Gastrocnemius medialis (tissue), 4 donors: ENCODE measurements at regions not wholly inside any gene's neighbourhood (a gene's known extent, or its start where the extent isn't known, plus 50 kb on each side); places are given as distances from the start of the nearest gene placed in this dataset.

Experiments
- POLR2A ChIP-seq, 2 donors: fragments of 450-650 bp; IDR thresholded peaks; one replicate each; pipeline ENCODE4 v1.6.1; 2017; ENCODE audit warnings: antibody characterized with exemption in 2 of 2, mild to moderate bottlenecking in 2 of 2, moderate library complexity in 2 of 2
- TF ChIP-seq, protein P1 (sequence below), 5 experiments: fragments of 450-650 bp in 3 of 5; fragments of 200-600 bp in 2 of 5; sonication (generic) in 2 of 5; IDR thresholded peaks in 4 of 5; conservative IDR thresholded peaks in 1 of 5; 1 replicate in 4 of 5; 2 replicates in 1 of 5; pipeline ENCODE4 v1.5.1; 2016 to 2019; ENCODE audit warnings: antibody characterized with exemption in 5 of 5, mild to moderate bottlenecking in 3 of 5, moderate library complexity in 3 of 5

DNA sequence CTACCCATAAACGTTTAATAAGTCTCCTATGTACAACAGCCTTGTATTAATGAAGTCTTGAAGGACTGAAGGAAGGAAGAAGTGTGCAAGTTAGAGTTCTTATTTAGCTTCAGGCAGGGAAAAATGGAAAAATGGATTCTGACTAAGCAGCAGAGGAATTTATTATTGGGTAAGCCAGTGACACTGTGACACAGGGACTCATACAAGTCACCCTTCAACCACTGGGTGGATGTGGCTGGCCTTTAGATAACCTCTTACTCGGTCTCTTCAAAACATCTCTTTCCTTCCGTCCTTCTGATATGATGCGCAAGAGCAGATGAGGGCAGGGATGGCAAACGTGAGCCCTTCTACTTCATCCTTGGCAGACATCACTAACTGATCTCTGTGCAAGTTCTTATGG lies 145.6 kb downstream of the DHX35 start:
- TF ChIP-seq POLR2A (IDR thresholded peaks at IDR 0.05): no peak
- TF ChIP-seq, protein P1, sequence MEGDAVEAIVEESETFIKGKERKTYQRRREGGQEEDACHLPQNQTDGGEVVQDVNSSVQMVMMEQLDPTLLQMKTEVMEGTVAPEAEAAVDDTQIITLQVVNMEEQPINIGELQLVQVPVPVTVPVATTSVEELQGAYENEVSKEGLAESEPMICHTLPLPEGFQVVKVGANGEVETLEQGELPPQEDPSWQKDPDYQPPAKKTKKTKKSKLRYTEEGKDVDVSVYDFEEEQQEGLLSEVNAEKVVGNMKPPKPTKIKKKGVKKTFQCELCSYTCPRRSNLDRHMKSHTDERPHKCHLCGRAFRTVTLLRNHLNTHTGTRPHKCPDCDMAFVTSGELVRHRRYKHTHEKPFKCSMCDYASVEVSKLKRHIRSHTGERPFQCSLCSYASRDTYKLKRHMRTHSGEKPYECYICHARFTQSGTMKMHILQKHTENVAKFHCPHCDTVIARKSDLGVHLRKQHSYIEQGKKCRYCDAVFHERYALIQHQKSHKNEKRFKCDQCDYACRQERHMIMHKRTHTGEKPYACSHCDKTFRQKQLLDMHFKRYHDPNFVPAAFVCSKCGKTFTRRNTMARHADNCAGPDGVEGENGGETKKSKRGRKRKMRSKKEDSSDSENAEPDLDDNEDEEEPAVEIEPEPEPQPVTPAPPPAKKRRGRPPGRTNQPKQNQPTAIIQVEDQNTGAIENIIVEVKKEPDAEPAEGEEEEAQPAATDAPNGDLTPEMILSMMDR (IDR thresholded peaks at IDR 0.05 in 4 of 5, conservative IDR thresholded peaks at IDR 0.05 in 1 of 5): no peak
